ENCODE measurements at regions not wholly inside any gene's neighbourhood (a gene's known extent, or its start where the extent isn't known, plus 50 kb on each side); places are given as distances from the start of the nearest gene placed in this dataset.
"Not testable (repeated sequence)": the region's sequence is repeated elsewhere in the genome, so short reads cannot be mapped to it uniquely, and the experiment has no call there.

- DNase-seq = no peak
- ATAC-seq = no peak
Measured at GRCh38 chr5:6076341-6077239, 301.8 kb downstream of the MED10 start.

DNA sequence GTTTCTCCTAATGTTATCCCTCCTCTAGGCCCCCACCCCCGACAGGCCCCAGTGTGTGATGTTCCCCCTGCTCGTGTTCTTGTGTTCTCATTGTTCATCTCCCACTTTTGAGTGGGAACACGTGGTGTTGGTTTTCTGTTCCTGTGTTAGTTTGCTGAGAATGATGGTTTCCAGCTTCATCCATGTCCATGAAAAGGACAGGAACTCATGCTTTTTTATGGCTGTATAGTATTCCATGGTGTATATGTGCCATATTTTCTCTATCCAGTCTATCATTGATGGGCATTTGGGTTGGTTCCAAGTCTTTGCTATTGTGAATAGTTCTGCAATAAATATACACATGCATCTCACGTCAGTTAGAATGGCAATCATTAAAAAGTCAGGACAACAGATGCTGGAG lies 305.9 kb downstream of the MED10 start:
- not testable (repeated sequence) for ATAC-seq, DNase-seq

DNA sequence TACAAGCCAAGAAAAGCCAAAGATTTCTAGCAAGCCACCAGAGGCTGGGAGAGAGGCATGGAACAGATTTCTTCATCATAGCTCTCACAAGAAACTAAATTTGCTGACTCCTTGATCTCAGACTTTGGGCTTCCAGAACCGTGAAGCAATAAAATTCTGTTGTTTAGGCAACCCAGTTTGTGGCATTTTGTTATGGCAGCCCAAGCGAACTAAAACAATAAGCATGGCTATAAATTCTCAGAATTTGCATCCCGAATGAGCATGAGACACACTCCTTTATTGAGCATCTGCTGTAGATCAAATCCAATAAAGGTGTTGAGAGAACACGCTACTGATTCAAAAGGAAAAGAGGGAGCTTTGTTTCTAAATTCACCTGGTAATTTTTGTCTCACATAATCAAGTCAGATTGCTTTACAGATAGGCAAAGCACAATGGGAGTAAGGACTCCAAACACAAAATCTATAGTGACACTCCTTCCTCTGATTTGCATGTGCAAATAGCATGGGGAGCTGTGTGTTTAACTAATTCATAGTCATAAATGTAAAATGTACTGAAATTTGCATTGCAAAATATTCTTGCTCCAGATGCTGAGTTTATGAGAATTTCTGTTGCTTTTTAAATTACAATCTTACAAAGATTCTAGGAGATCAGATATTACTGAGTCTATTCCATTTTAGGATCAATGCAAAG lies 308.7 kb downstream of the MED10 start:
- ATAC-seq (no peak), DNase-seq (no peak)

- DNase-seq (no peak), ATAC-seq (no peak)
Measured at GRCh38 chr5:6066016-6066415, 312.3 kb downstream of the MED10 start.

DNA sequence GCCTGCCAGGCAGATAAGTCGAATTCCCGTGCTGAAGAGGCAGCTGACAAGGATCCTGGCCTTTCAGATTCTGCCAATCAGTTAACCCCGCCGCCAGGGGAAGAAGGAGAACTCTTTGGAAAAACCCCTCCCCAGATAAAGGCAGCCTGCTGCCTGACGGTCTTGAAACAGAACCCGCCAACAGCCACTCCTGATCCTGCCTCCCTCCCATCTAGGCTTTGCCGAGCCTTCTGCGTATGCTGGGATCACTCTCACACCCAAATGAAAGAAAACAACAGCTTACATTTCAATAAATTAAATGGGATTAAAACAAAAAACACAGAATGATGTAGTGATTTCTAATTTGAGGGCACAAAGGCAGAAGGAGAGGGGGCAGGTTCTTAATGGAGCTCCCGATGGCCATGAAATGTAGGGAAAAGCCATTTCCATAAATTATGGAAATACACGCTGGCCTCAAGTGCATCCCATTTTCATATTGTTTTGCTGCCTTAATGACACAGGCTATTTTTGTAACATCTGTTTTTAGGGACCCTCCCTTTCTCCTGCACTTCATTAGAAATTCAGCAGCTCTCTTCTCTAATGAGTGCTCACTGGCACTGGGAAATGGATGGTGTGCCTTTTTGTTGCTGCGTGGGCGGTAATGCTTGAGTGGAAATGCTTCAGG lies 319.1 kb downstream of the MED10 start:
- ATAC-seq = no peak
- DNase-seq = no peak

- ATAC-seq (no peak), DNase-seq (no peak)
Measured at GRCh38 chr5:6058055-6058715, 320.2 kb downstream of the MED10 start.

DNA sequence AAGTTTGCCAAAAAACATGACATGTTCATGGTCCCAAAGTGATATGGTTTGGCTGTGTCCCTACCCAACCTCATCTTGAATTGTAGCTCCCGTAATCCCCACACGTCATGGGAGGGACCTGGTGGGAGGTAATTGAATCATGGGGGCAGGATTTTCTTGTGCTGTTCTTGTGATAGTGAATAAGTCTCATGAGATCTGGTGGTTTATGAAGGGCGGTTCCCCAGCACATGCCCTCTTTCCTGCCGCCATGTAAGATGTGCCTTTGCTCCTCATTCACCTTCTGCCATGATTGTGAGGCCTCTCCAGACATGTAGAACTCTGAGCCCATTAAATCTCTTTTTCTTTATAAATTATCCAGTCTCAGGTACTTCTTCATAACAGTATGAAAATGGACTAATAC lies 322.1 kb downstream of the MED10 start:
- DNase-seq (no peak), ATAC-seq (no peak)

DNA sequence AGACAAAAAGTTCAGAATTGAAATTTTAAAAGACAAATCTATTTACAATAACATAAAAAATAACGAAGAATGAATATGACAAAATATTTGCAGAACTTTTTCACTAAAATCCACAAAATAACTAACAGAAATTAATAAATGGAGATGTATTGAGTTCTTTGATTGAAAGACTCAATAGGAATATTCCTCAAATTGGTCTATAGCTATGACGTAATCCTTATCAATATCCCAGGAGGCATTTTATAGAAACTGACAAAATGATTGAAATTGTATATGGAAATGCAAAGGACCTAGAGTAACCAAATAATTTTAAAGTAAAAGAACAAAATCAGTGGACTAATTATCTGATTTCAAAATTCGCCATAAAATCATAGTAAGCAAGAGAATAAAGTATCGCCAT lies 328.7 kb downstream of the MED10 start:
- ATAC-seq (no peak), DNase-seq (no peak)

- DNase-seq = no peak
- no peak for ATAC-seq
Measured at GRCh38 chr5:6048746-6049145, 329.6 kb downstream of the MED10 start.

- DNase-seq = no peak
- no peak for ATAC-seq
Measured at GRCh38 chr5:6046296-6046967, 331.9 kb downstream of the MED10 start.

- no peak for DNase-seq
Measured at GRCh38 chr5:6043491-6044310, 334.6 kb downstream of the MED10 start.

DNA sequence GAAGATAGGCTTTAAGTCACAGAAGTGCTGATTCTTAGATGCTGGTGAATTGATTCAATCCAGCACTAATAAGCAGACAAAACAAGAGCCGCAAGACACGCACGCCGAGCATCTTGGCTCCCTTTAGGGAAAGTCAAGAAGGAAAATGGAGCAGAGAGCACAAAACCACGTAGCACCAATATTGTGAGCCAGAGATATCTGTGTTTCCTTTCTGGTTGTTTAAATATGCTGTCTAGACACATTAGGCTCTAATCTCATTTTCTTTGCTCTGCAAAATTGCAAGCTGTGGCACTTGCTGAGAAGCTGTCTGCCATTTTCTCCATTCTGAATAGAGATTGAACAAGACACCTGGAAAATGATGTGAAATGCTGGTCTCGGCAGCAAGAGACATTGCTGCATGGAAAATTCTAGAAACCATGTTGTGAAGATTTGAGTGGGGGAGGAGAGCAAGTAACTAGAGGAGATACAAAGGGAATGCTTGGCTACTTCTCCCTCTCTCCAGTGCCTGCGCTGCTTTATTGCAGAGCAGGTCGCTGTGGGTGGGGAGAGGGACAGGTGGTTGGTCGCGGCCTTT lies 336.3 kb downstream of the MED10 start:
- no peak for DNase-seq
- no peak for ATAC-seq

More at GRCh38 chr5:6043491-6044310, 334.6 kb downstream of the MED10 start:
- no peak for ATAC-seq

DNA sequence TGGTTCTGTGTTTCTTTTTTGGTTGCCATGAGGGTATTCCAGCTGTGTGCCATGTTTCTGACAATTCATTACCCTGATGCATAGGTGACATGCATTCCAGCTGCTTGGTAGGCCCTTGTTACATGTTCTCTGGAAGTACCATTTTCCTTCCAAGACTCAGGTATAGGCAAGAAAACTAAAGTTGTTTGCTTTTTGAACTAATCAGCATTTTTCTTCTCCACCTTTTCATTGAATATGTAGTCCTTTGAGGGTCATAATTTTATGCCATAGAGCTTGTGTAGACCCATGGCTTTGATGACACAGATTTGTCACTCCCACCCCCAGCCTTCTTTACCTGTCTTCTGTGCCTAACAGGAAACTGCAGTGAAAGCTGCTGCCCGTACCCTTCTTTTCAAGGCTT lies 339.2 kb downstream of the MED10 start:
- ATAC-seq (no peak), DNase-seq (no peak)

GRCh38 chr5:6036006-6036405 lies 342.3 kb downstream of the MED10 start:
- DNase-seq = no peak
- no peak for ATAC-seq

DNA sequence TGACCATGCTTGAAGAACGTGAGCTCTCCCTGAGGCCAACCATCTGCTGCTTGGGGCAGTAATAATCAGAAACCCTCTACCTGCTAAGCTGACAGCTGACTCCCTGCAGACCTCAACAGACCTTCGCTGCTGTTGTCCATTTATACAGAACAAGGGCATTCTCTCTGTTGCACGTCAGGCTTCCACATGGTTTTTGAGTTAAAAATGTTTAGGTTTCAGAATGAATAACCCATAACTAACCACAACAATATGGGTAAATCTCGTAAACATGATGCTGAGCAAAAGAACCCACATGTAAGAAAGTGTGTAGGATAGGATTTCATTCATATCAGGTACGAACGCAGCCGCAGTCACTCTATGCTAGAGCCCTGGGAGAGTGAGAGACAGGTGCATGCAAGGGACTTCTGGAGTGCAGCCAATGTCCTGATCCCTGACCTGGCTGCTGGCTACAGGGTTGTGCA lies 348.5 kb downstream of the MED10 start:
- ATAC-seq (no peak), DNase-seq (no peak)

DNA sequence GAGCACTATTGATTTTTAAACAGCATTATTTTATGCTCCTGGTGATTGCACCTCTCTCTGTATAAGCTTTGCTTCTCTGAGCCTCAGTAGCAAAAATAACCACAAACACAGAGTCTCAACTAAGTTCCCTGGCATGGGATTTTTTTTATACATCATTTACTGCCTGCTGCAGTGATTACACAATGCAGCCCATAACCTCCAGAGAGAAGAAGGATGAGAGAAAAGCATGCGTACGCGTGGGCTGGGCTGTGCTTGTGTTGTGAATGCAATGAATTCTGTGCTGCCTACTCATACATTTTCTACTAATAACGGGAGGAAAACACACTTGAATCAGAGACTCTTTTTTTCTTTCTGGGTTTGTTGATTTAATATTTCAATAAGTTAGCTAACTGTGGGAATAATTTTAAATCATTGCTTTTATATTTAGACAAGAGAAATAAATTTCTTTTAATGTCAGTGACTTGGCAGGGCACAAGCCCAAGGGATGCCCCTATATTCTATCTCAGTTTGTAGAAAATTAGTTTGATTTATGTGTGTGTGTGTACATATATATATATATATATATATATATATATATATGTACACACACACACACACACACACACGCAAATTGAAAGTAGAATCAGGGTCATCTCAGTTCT lies 351.5 kb downstream of the MED10 start:
- DNase-seq (no peak), ATAC-seq (no peak)

DNA sequence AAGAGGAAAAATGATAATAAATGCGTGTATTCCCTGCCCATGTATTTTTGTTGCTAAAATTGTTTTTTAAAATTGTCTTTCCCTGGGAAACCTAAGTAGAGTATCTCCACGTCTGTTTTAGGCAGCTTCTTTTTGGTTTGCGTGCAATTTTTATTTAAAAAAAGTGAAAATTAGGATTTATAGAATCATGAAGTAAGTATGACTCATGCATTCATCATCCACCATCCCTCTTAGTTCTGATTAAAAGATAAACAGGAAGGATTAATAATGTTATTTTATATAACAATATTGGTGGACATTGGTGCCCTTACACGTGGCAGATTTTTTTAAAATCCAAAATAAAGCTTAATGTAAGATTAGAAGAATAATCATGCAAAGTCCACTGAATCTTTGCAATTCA lies 358.7 kb downstream of the MED10 start:
- ATAC-seq (no peak), DNase-seq (no peak)

- DNase-seq = no peak
- no peak for ATAC-seq
Measured at GRCh38 chr5:6013506-6013905, 364.8 kb downstream of the MED10 start.

DNA sequence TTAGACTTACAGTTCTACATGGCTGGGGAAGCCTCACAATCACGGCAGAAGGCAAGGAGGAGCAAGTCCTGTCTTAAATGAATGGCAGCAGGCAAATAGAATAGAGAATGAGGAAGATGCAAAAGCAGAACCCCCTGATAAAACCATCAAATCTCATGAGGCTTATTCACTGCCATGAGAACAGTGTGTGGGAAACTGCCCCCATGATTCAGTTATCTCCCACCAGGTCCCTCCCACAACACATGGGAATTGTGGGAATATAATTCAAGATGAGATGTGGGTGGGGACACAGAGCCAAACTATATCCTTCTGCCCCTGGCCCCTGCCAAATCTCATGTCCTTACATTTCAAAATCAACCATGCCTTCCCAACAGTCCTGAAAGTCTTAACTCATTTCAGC lies 367.1 kb downstream of the MED10 start:
- DNase-seq = no peak
- no peak for ATAC-seq

GRCh38 chr5:6006838-6007314 lies 371.5 kb downstream of the MED10 start:
- ATAC-seq = no peak

More at GRCh38 chr5:6006838-6007314, 371.5 kb downstream of the MED10 start:
- no peak for DNase-seq

Measured in stimulated activated naive CD8-positive, alpha-beta T cell treated with anti-CD3 and anti-CD28 coated beads, Interleukin-15, Interleukin-2, amounts not matched to agents 100 U/mL and 50 U/mL, for 24 hours (primary cell).